Osteoblast (primary cell): ENCODE measurements at regions not wholly inside any gene's neighbourhood (a gene's known extent, or its start where the extent isn't known, plus 50 kb on each side); places are given as distances from the start of the nearest gene placed in this dataset.

Source experiments
- DNase-seq: peaks from one replicate; pipeline ENCODE4 v3.0.0; 2011; ENCODE audit warnings: low spot score, mixed read lengths; ENCODE audit not compliant: insufficient read length; ENCODE audit errors: missing footprints
- H2AFZ ChIP-seq: 2 replicates; pipeline ENCODE4 v1.6.0; 2011; ENCODE audit warnings: mild to moderate bottlenecking, low read length
- H3K27ac ChIP-seq: 2 replicates; pipeline ENCODE4 v1.5.1; 2011; ENCODE audit warnings: mild to moderate bottlenecking, low read depth, low read length, moderate library complexity
- H3K27me3 ChIP-seq: 2 replicates; pipeline ENCODE4 v1.6.0; 2012; ENCODE audit warnings: mild to moderate bottlenecking, control low read depth, inconsistent platforms, low read length, moderate library complexity; ENCODE audit not compliant: insufficient read depth
- H3K36me3 ChIP-seq: 2 replicates; pipeline ENCODE4 v1.5.1; 2011; ENCODE audit warnings: mild to moderate bottlenecking, low read length, control low read depth, moderate library complexity; ENCODE audit not compliant: insufficient read depth
- H3K4me1 ChIP-seq: 2 replicates; pipeline ENCODE4 v1.5.1; 2011; ENCODE audit warnings: mild to moderate bottlenecking, low read length, control low read depth, moderate library complexity; ENCODE audit not compliant: insufficient read depth
- H3K4me2 ChIP-seq: 2 replicates; pipeline ENCODE4 v1.6.0; 2011; ENCODE audit warnings: mild to moderate bottlenecking, low read length; ENCODE audit not compliant: insufficient read depth
- H3K4me3 ChIP-seq: fragments of 200-600 bp; sonication (generic); 3 replicates; pipeline ENCODE4 v1.5.1; 2012; ENCODE audit warnings: mild to moderate bottlenecking, low read length, inconsistent platforms; ENCODE audit not compliant: insufficient read depth
- H3K79me2 ChIP-seq: 2 replicates; pipeline ENCODE4 v1.6.0; 2012; ENCODE audit warnings: mild to moderate bottlenecking, low read length, control low read depth, inconsistent platforms; ENCODE audit not compliant: insufficient read depth
- H3K9me3 ChIP-seq: 2 replicates; pipeline ENCODE4 v1.5.1; 2011; ENCODE audit warnings: low read depth, low read length, control low read depth
- H4K20me1 ChIP-seq: 2 replicates; pipeline ENCODE4 v1.6.0; 2012; ENCODE audit warnings: mild to moderate bottlenecking, low read length, control low read depth; ENCODE audit not compliant: insufficient read depth
- TF ChIP-seq, protein P1 (sequence below): IDR thresholded peaks from 2 replicates; pipeline ENCODE4 v1.5.1; 2011; ENCODE audit warnings: mild to moderate bottlenecking, low read depth, low read length, moderate library complexity; ENCODE audit errors: extremely low read depth

GRCh38 chr15:46996359-46996758 lies 720.9 kb upstream of the SEMA6D start:
- Histone ChIP-seq H4K20me1 (no peaks in the 10 kb centered on the region), H3K36me3 (no peaks in the 10 kb centered on the region), H3K4me1 (no peaks in the 10 kb centered on the region), H3K27me3 (no peaks in the 10 kb centered on the region), H2AFZ (no peak overlapping the region), H3K9me3 (no peaks in the 10 kb centered on the region), H3K27ac (no peak overlapping the region), H3K4me3 (no peak overlapping the region), H3K79me2 (no peaks in the 10 kb centered on the region), H3K4me2 (no peak overlapping the region)
- TF ChIP-seq, protein P1, sequence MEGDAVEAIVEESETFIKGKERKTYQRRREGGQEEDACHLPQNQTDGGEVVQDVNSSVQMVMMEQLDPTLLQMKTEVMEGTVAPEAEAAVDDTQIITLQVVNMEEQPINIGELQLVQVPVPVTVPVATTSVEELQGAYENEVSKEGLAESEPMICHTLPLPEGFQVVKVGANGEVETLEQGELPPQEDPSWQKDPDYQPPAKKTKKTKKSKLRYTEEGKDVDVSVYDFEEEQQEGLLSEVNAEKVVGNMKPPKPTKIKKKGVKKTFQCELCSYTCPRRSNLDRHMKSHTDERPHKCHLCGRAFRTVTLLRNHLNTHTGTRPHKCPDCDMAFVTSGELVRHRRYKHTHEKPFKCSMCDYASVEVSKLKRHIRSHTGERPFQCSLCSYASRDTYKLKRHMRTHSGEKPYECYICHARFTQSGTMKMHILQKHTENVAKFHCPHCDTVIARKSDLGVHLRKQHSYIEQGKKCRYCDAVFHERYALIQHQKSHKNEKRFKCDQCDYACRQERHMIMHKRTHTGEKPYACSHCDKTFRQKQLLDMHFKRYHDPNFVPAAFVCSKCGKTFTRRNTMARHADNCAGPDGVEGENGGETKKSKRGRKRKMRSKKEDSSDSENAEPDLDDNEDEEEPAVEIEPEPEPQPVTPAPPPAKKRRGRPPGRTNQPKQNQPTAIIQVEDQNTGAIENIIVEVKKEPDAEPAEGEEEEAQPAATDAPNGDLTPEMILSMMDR, result no peak
- no peak for DNase-seq

DNA sequence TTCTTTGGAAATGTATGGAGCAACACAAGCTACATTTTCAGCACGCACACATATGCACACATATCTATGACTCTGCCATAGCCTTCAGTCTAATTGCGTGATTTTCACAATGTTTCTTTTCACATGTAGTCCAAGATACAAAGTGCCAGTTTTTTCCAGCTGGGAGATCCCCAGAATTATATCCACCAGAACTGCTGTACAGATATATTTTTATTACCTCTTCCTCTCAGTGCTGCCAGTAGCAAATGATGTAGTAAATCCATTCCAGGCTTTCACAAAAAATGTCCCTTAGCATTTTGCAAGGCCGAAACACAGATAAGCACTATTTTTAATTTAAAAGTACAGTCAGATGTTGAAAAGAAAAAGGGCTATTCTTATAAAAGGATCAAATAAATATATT lies 719.8 kb upstream of the SEMA6D start:
- TF ChIP-seq, protein P1, result no peak
- H4K20me1 ChIP-seq, result no peaks in the 10 kb centered on the region
- H3K9me3 ChIP-seq, result no peaks in the 10 kb centered on the region
- H3K4me3 ChIP-seq, result no peak overlapping the region
- H3K27ac ChIP-seq, result no peak overlapping the region
- H3K4me2 ChIP-seq, result no peak overlapping the region
- no peaks in the 10 kb centered on the region for H3K27me3 ChIP-seq
- no peaks in the 10 kb centered on the region for H3K36me3 ChIP-seq
- H3K79me2 ChIP-seq, result no peaks in the 10 kb centered on the region
- H3K4me1 ChIP-seq, result no peaks in the 10 kb centered on the region
- DNase-seq, result no peak
- H2AFZ ChIP-seq, result no peak overlapping the region

GRCh38 chr15:47003568-47003967 lies 713.7 kb upstream of the SEMA6D start:
- H3K27me3 ChIP-seq, result no peaks in the 10 kb centered on the region
- no peaks in the 10 kb centered on the region for H3K9me3 ChIP-seq
- H2AFZ ChIP-seq, result no peak overlapping the region
- H3K36me3 ChIP-seq, result no peaks in the 10 kb centered on the region
- TF ChIP-seq, protein P1, result no peak
- no peaks in the 10 kb centered on the region for H3K79me2 ChIP-seq
- no peak overlapping the region for H3K4me3 ChIP-seq
- DNase-seq, result no peak
- H3K4me1 ChIP-seq, result no peaks in the 10 kb centered on the region
- no peak overlapping the region for H3K27ac ChIP-seq
- no peaks in the 10 kb centered on the region for H4K20me1 ChIP-seq
- H3K4me2 ChIP-seq, result no peak overlapping the region

- H3K27ac ChIP-seq, result no peak overlapping the region
- TF ChIP-seq, protein P1, result no peak
- no peak overlapping the region for H3K4me3 ChIP-seq
- H3K27me3 ChIP-seq, result no peaks in the 10 kb centered on the region
- DNase-seq, result no peak
- no peaks in the 10 kb centered on the region for H3K79me2 ChIP-seq
- H3K4me1 ChIP-seq, result no peaks in the 10 kb centered on the region
- no peaks in the 10 kb centered on the region for H4K20me1 ChIP-seq
- H3K4me2 ChIP-seq, result no peak overlapping the region
- no peak overlapping the region for H2AFZ ChIP-seq
- peaks cover 2% of the 10 kb centered on the region for H3K9me3 ChIP-seq
- H3K36me3 ChIP-seq, result no peaks in the 10 kb centered on the region
These were observed 703.9 kb upstream of the SEMA6D start for GRCh38 chr15:47013446-47013845.
